H1 (cell line): ENCODE measurements at regions not wholly inside any gene's neighbourhood (a gene's known extent, or its start where the extent isn't known, plus 50 kb on each side); places are given as distances from the start of the nearest gene placed in this dataset.
"Not testable (repeated sequence)": the region's sequence is repeated elsewhere in the genome, so short reads cannot be mapped to it uniquely, and the experiment has no call there.

ENCODE experiments used
- CTCF ChIA-PET: fragments of 300-600 bp; sonication (Branson Sonifier 250); formaldehyde crosslinking; loops from one replicate; lab custom pipeline; 2021; ENCODE audit not compliant: partially characterized antibody; lab: Charles Lee
- POLR2A ChIA-PET: fragments of 300-600 bp; sonication (Branson Sonifier 250); formaldehyde crosslinking; loops from one replicate; lab custom pipeline; 2021; ENCODE audit warnings: inconsistent platforms; ENCODE audit not compliant: partially characterized antibody; lab: Charles Lee
- DNase-seq, 2 experiments: peaks; one replicate each; pipeline versions ENCODE4 v3.0.0 to v3.0.0-alpha.2; 2010 to 2022; ENCODE audit warnings: low spot score in 2 of 2, low read depth in 1 of 2, mixed read lengths in 1 of 2
- FAIRE-seq: peaks from 2 replicates; lab custom pipeline; 2011; peaks lifted over from hg19 to GRCh38; lab: Jason Lieb, UNC
- H2AFZ ChIP-seq: 2 replicates; pipeline ENCODE4 v1.8.1; 2012; ENCODE audit warnings: low read length, inconsistent platforms
- H2AK5ac ChIP-seq: 2 replicates; pipeline ENCODE4 v1.6.1; 2013; ENCODE audit warnings: low read depth, low read length
- H2BK120ac ChIP-seq: replicated peaks from 2 replicates; pipeline ENCODE3; 2013; ENCODE audit warnings: low read depth, low read length, inconsistent platforms
- H2BK12ac ChIP-seq: 2 replicates; pipeline ENCODE4 v1.6.1; 2013; ENCODE audit warnings: low read depth, low read length
- H2BK15ac ChIP-seq: 2 replicates; pipeline ENCODE4 v1.6.1; 2013; ENCODE audit warnings: low read length
- H2BK20ac ChIP-seq: 2 replicates; pipeline ENCODE4 v1.6.1; 2013; ENCODE audit warnings: low read length
- H2BK5ac ChIP-seq: 2 replicates; pipeline ENCODE4 v1.6.1; 2013; ENCODE audit warnings: low read depth, low read length
- H3K14ac ChIP-seq: 2 replicates; pipeline ENCODE4 v1.6.1; 2013; ENCODE audit warnings: inconsistent platforms; ENCODE audit not compliant: insufficient read length
- H3K18ac ChIP-seq: 2 replicates; pipeline ENCODE4 v1.6.1; 2013; ENCODE audit warnings: low read length; ENCODE audit errors: extremely low read depth
- H3K23ac ChIP-seq: 2 replicates; pipeline ENCODE4 v1.6.1; 2013; ENCODE audit warnings: inconsistent platforms; ENCODE audit not compliant: insufficient read length
- H3K23me2 ChIP-seq: 2 replicates; pipeline ENCODE4 v1.6.1; 2013; ENCODE audit warnings: low read depth, low read length
- H3K27ac ChIP-seq: 2 replicates; pipeline ENCODE4 v1.6.1; 2011; ENCODE audit warnings: low read depth, low read length, inconsistent platforms
- H3K27me3 ChIP-seq, 4 experiments: replicated peaks in 1 of 4; 1 replicate in 1 of 4; 2 replicates in 3 of 4; pipeline versions ENCODE4 v1.6.1 to v1.8.1; 2011 to 2013; ENCODE audit warnings: low read length in 3 of 4, mild to moderate bottlenecking in 3 of 4, inconsistent platforms in 2 of 4, mixed read lengths in 2 of 4, moderate library complexity in 1 of 4; ENCODE audit not compliant: control insufficient read depth in 3 of 4, insufficient read depth in 3 of 4; ENCODE audit errors: extremely low read depth in 1 of 4
- H3K36me3 ChIP-seq, 4 experiments: 2 replicates each; pipeline versions ENCODE4 v1.6.1 to v1.8.1; 2011 to 2013; ENCODE audit warnings: mild to moderate bottlenecking in 4 of 4, low read length in 3 of 4, moderate library complexity in 2 of 4, control low read depth in 1 of 4, inconsistent platforms in 1 of 4; ENCODE audit not compliant: insufficient read depth in 4 of 4, control insufficient read depth in 2 of 4
- H3K4ac ChIP-seq: replicated peaks from 2 replicates; pipeline ENCODE3; 2013; ENCODE audit warnings: low read length, low read depth, mixed read lengths, inconsistent platforms; ENCODE audit not compliant: insufficient read length
- H3K4me1 ChIP-seq, 4 experiments: replicated peaks in 1 of 4; 1 replicate in 1 of 4; 2 replicates in 3 of 4; pipeline versions ENCODE4 v1.6.1 to v1.8.1; 2011 to 2013; ENCODE audit warnings: low read length in 3 of 4, inconsistent platforms in 2 of 4, mixed read lengths in 1 of 4; ENCODE audit not compliant: insufficient read depth in 4 of 4, control insufficient read depth in 3 of 4
- H3K4me2 ChIP-seq, 2 experiments: 2 replicates each; pipeline versions ENCODE4 v1.6.1 to v1.8.1; 2011 to 2013; ENCODE audit warnings: low read depth in 2 of 2, low read length in 2 of 2, control low read depth in 1 of 2, inconsistent platforms in 1 of 2, mild to moderate bottlenecking in 1 of 2; ENCODE audit not compliant: insufficient read depth in 1 of 2
- H3K4me3 ChIP-seq, 4 experiments: fragments of 200-600, 300-600 bp in 1 of 4; sonication (generic), shearing (Covaris generic), sonication (Bioruptor Twin) in 1 of 4; 2 replicates each; pipeline versions ENCODE4 v1.5.1 to v1.8.1; 2011 to 2016; ENCODE audit warnings: low read length in 4 of 4, low read depth in 3 of 4, control low read depth in 2 of 4, inconsistent platforms in 2 of 4, mild to moderate bottlenecking in 2 of 4, mixed read lengths in 1 of 4, moderate library complexity in 1 of 4; ENCODE audit not compliant: insufficient read depth in 2 of 4; ENCODE audit errors: extremely low read depth in 1 of 4
- H3K56ac ChIP-seq: replicated peaks from 2 replicates; pipeline ENCODE3; 2013; ENCODE audit warnings: low read depth, mild to moderate bottlenecking, mixed read lengths, low read length, inconsistent platforms; ENCODE audit not compliant: insufficient read length
- H3K79me1 ChIP-seq: 2 replicates; pipeline ENCODE4 v1.6.1; 2013; ENCODE audit warnings: low read depth, low read length, control low read depth
- H3K79me2 ChIP-seq, 2 experiments: 2 replicates each; pipeline versions ENCODE4 v1.6.1 to v1.8.1; 2012 to 2013; ENCODE audit warnings: low read length in 2 of 2, mild to moderate bottlenecking in 2 of 2, inconsistent platforms in 1 of 2; ENCODE audit not compliant: insufficient read depth in 2 of 2, control insufficient read depth in 1 of 2
- H3K9ac ChIP-seq, 4 experiments: replicated peaks in 1 of 4; 1 replicate in 1 of 4; 2 replicates in 3 of 4; pipeline versions ENCODE4 v1.6.1 to v1.8.1; 2011 to 2013; ENCODE audit warnings: low read depth in 3 of 4, low read length in 3 of 4, control low read depth in 2 of 4, mild to moderate bottlenecking in 2 of 4, moderate library complexity in 2 of 4, inconsistent platforms in 1 of 4; ENCODE audit errors: extremely low read depth in 1 of 4
- H3K9me3 ChIP-seq, 2 experiments: 2 replicates each; pipeline versions ENCODE4 v1.6.1 to v1.8.1; 2012 to 2013; ENCODE audit warnings: mild to moderate bottlenecking in 2 of 2, moderate library complexity in 2 of 2, control low read depth in 1 of 2, inconsistent platforms in 1 of 2, low read depth in 1 of 2, low read length in 1 of 2, mixed read lengths in 1 of 2; ENCODE audit not compliant: insufficient read depth in 2 of 2
- H4K20me1 ChIP-seq, 2 experiments: replicated peaks in 1 of 2; 2 replicates each; pipeline versions ENCODE3 to v1.8.1; 2011 to 2013; ENCODE audit warnings: inconsistent platforms in 2 of 2, low read length in 2 of 2, mild to moderate bottlenecking in 1 of 2; ENCODE audit not compliant: insufficient read depth in 2 of 2, control insufficient read depth in 1 of 2
- H4K5ac ChIP-seq: 2 replicates; pipeline ENCODE4 v1.6.1; 2013; ENCODE audit warnings: low read length, low read depth, mixed read lengths, inconsistent platforms; ENCODE audit not compliant: insufficient read length
- H4K8ac ChIP-seq: 2 replicates; pipeline ENCODE4 v1.8.0; 2013; ENCODE audit warnings: mild to moderate bottlenecking, moderate library complexity, low read length, inconsistent platforms; ENCODE audit not compliant: insufficient read depth; ENCODE audit errors: extremely low read depth
- H4K91ac ChIP-seq: replicated peaks from 2 replicates; pipeline ENCODE3; 2013; ENCODE audit warnings: low read length, mixed read lengths, inconsistent platforms; ENCODE audit not compliant: insufficient read length
- WGBS, 2 experiments: shearing (Covaris generic) in 1 of 2; methylation state at CpG; one replicate each; pipeline versions ENCODE4 v1.1.6 to v1.1.7; 2013 to 2015; ENCODE audit warnings: low lambda C conversion rate in 2 of 2, mixed read lengths in 2 of 2, inconsistent platforms in 1 of 2, low coverage in 1 of 2, missing lambda C conversion rate in 1 of 2; ENCODE audit not compliant: insufficient replicate concordance in 2 of 2, insufficient coverage in 1 of 2, insufficient read length in 1 of 2; ENCODE audit errors: extremely low coverage in 1 of 2, missing lambda C conversion rate in 1 of 2; 5-methylcytosine and 5-hydroxymethylcytosine counted together

DNA sequence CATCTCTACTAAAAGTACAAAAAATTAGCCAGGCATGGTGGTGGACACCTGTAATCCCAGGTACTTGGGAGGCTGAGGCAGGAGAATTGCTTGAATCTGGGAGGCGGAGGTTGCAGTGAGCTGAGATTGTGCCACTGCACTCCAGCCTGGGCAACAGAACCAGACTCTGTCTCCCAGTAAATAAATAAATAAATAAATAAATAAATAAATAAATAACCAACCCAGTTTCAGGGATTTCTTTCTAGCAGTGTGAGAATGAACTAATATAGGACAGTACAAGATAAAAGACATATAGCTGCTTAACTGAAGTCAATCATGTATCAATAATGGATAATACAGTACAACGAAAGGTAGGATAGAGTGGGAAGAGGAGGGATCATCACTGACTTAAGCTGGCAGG is 113.3 kb upstream of the NRXN3 start:
- H2AK5ac ChIP-seq, H4K8ac ChIP-seq, H3K79me2 ChIP-seq, H3K56ac ChIP-seq, DNase-seq, H3K18ac ChIP-seq, H3K4me1 ChIP-seq, H4K20me1 ChIP-seq, H3K4me2 ChIP-seq, H2BK12ac ChIP-seq, POLR2A ChIA-PET, H3K23me2 ChIP-seq, H3K27me3 ChIP-seq, H3K14ac ChIP-seq, H2BK120ac ChIP-seq, H3K36me3 ChIP-seq, H3K79me1 ChIP-seq, H3K27ac ChIP-seq, H2BK20ac ChIP-seq, FAIRE-seq, H3K4ac ChIP-seq, H3K4me3 ChIP-seq, CTCF ChIA-PET, H3K9me3 ChIP-seq, H2AFZ ChIP-seq, H2BK5ac ChIP-seq, H3K23ac ChIP-seq, H4K5ac ChIP-seq, H3K9ac ChIP-seq, H4K91ac ChIP-seq: not testable (repeated sequence)
- 0 out of 2 replicates have a peak overlapping the region, but pooled peaks have one; percentile 7 for H2BK15ac ChIP-seq
- WGBS, 2 experiments: 97% methylated on average over 2 of the region's 2 CpGs; no CpG with 5 or more reads in 1 of the 2 experiments
